HepG2 (cell line): ENCODE measurements at regions not wholly inside any gene's neighbourhood (a gene's known extent, or its start where the extent isn't known, plus 50 kb on each side); places are given as distances from the start of the nearest gene placed in this dataset.

Source experiments
- AKAP8 ChIP-seq: sonication (generic); formaldehyde crosslinking; IDR thresholded peaks from 2 replicates; pipeline ENCODE4 v1.5.1; 2020; ENCODE audit warnings: mild to moderate bottlenecking, missing genetic modification reagents
- CBX2 ChIP-seq, 2 experiments: fragments of 200-600 bp in 1 of 2; sonication (generic); formaldehyde crosslinking in 1 of 2; IDR thresholded peaks; 2 replicates each; pipeline versions ENCODE4 v1.7.0 to v1.8.1; 2018 to 2022; ENCODE audit warnings: low read depth in 2 of 2, low read length in 1 of 2, mild to moderate bottlenecking in 1 of 2, missing genetic modification reagents in 1 of 2
- HDAC2 ChIP-seq: sonication (generic); formaldehyde crosslinking; IDR thresholded peaks from 2 replicates; pipeline ENCODE4 v1.4.0; 2020; ENCODE audit warnings: missing genetic modification reagents
- MBD4 ChIP-seq: IDR thresholded peaks from 2 replicates; pipeline ENCODE4 v1.6.1; 2012; ENCODE audit warnings: low read length, inconsistent platforms, borderline replicate concordance
- NFYC ChIP-seq: IDR thresholded peaks from 2 replicates; pipeline ENCODE4 v1.6.1; 2016; ENCODE audit warnings: missing genetic modification reagents, missing compliant biosample characterization
- NR2F6 ChIP-seq, 2 experiments: IDR thresholded peaks; 2 replicates each; pipeline ENCODE4 v1.6.1; 2016; ENCODE audit warnings: antibody characterized with exemption in 1 of 2, mild to moderate bottlenecking in 1 of 2
- RCOR2 ChIP-seq: IDR thresholded peaks from 2 replicates; pipeline ENCODE4 v1.6.1; 2016; ENCODE audit warnings: missing biosample characterization, missing genetic modification reagents
- RFX1 ChIP-seq: fragments of 450-650 bp; IDR thresholded peaks from 2 replicates; pipeline ENCODE4 v1.6.1; 2017
- TARDBP ChIP-seq: sonication (generic); formaldehyde crosslinking; IDR thresholded peaks from 2 replicates; pipeline ENCODE4 v1.8.0; 2022; ENCODE audit warnings: mild to moderate bottlenecking, missing genetic modification reagents
- TBX2 ChIP-seq: sonication (generic); formaldehyde crosslinking; IDR thresholded peaks from 2 replicates; pipeline ENCODE4 v1.5.0; 2020; ENCODE audit warnings: missing genetic modification reagents, mild to moderate bottlenecking, borderline replicate concordance
- ZBTB7B ChIP-seq: sonication (generic); formaldehyde crosslinking; IDR thresholded peaks from 2 replicates; pipeline ENCODE4 v1.4.0; 2020; ENCODE audit warnings: missing genetic modification reagents
- ZNF17 ChIP-seq: sonication (generic); formaldehyde crosslinking; IDR thresholded peaks from 2 replicates; pipeline ENCODE4 v1.5.0; 2020; ENCODE audit warnings: mild to moderate bottlenecking, missing genetic modification reagents
- ZNF530 ChIP-seq: sonication (generic); formaldehyde crosslinking; IDR thresholded peaks from 2 replicates; pipeline ENCODE4 v1.5.0; 2020; ENCODE audit warnings: low read depth, mild to moderate bottlenecking, missing genetic modification reagents
- ZNF703 ChIP-seq: sonication (generic); formaldehyde crosslinking; IDR thresholded peaks from 2 replicates; pipeline ENCODE4 v1.5.1; 2020; ENCODE audit warnings: missing genetic modification reagents, mild to moderate bottlenecking, moderate library complexity, borderline replicate concordance
- ZNF768 ChIP-seq: sonication (generic); formaldehyde crosslinking; IDR thresholded peaks from 2 replicates; pipeline ENCODE4 v1.4.0; 2020; ENCODE audit warnings: missing genetic modification reagents
- ZNF816 ChIP-seq: sonication (generic); formaldehyde crosslinking; IDR thresholded peaks from 2 replicates; pipeline ENCODE4 v1.8.0; 2022; ENCODE audit warnings: missing genetic modification reagents, mild to moderate bottlenecking, borderline replicate concordance
- ZNF839 ChIP-seq: sonication (generic); formaldehyde crosslinking; IDR thresholded peaks from 2 replicates; pipeline ENCODE4 v1.4.0; 2020; ENCODE audit warnings: missing genetic modification reagents, mild to moderate bottlenecking, borderline replicate concordance
- ZUFSP ChIP-seq: sonication (generic); formaldehyde crosslinking; IDR thresholded peaks from 2 replicates; pipeline ENCODE4 v1.9.0; 2021; ENCODE audit warnings: missing genetic modification reagents, mild to moderate bottlenecking, borderline replicate concordance
- TF ChIP-seq, protein P1 (sequence below), 2 experiments: sonication (generic) in 1 of 2; formaldehyde crosslinking in 1 of 2; IDR thresholded peaks; 2 replicates each; pipeline versions ENCODE4 v1.4.0 to v1.6.1; 2018 to 2020; ENCODE audit warnings: missing genetic modification reagents in 2 of 2, borderline replicate concordance in 1 of 2, low read depth in 1 of 2, mild to moderate bottlenecking in 1 of 2, missing biosample characterization in 1 of 2
- TF ChIP-seq, protein P2 (sequence below): sonication (generic); formaldehyde crosslinking; IDR thresholded peaks from 2 replicates; pipeline ENCODE4 v1.8.0; 2022; ENCODE audit warnings: mild to moderate bottlenecking, missing genetic modification reagents

DNA sequence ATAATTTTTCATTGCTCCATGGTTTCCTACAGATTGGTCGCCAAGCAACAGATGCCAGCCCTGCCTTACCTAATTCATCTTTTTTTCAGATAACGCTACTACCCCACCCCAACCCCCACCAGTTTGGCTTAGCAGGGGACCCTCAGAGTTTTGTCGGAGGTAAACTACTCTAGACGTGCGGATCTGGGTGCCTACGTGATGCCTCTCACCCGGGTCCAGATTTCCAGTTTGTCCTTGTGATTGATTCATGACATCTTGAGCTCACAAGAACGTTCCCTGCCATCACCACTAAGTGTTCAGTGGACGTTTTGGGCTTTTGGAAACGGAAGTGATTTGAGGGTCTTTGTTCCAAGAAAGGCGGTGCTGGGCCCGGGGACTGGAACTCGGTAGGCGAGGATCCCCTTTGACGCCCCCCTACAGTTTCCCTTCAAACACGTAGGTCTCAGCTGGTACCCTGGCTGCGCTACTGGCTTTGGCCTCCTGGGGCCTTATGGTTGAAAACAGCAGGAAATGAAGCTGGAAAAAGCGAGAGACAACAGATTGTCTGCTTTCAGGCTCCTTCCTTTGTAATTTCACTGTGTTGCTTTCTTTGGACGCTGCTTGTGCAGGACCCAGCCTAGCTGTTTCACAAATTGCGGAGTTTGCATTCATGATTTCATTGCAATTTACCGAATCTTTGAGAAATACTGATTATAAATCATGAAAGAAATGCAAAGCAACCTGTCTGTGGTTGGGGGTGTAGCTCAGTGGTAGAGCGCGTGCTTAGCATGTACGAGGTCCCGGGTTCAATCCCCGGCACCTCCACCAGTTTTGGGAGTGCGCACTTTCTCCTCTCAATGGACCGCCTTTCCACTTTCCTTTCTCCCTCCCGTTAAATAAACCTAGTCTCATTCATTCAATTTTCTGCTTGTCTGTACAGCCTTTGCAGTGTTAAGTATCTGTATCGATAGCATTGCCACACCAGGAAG is 81.0 kb downstream of the GPX5 start (continued):
- TF ChIP-seq HDAC2 (CRISPR knock-in tag) (peak; percentile 35; the same call in 1 of the 2 replicates), ZBTB7B (CRISPR knock-in tag) (peak; percentile 82), AKAP8 (CRISPR knock-in tag) (no peak), ZNF816 (CRISPR knock-in tag) (no peak), TBX2 (CRISPR knock-in tag) (peak; percentile 42; the same call in 1 of the 2 replicates), ZNF530 (CRISPR knock-in tag) (no peak), RFX1 (no peak), NFYC (CRISPR knock-in tag) (no peak), ZNF703 (CRISPR knock-in tag) (no peak), ZUFSP (no peak), ZNF17 (CRISPR knock-in tag) (no peak), MBD4 (no peak), ZNF839 (CRISPR knock-in tag) (no peak), NR2F6 (IDR thresholded peaks at IDR 0.05) (peak; percentile 65), NR2F6 (CRISPR knock-in tag; IDR thresholded peaks at IDR 0.05) (no peak; the same call in 1 of the 2 replicates), TARDBP (CRISPR knock-in tag) (peak; percentile 58; the same call in 1 of the 2 replicates), ZNF768 (CRISPR knock-in tag) (no peak), CBX2 (IDR thresholded peaks at IDR 0.05; ENCODE audit: low read depth, low read length) (no peak; the same call in 1 of the 2 replicates), CBX2 (CRISPR knock-in tag; IDR thresholded peaks at IDR 0.05; ENCODE audit: low read depth) (peak; percentile 80; the same call in 1 of the 2 replicates), RCOR2 (CRISPR knock-in tag) (0 out of 2 replicates have a peak, but pooled peaks have one; percentile 42)
- TF ChIP-seq, protein P1, sequence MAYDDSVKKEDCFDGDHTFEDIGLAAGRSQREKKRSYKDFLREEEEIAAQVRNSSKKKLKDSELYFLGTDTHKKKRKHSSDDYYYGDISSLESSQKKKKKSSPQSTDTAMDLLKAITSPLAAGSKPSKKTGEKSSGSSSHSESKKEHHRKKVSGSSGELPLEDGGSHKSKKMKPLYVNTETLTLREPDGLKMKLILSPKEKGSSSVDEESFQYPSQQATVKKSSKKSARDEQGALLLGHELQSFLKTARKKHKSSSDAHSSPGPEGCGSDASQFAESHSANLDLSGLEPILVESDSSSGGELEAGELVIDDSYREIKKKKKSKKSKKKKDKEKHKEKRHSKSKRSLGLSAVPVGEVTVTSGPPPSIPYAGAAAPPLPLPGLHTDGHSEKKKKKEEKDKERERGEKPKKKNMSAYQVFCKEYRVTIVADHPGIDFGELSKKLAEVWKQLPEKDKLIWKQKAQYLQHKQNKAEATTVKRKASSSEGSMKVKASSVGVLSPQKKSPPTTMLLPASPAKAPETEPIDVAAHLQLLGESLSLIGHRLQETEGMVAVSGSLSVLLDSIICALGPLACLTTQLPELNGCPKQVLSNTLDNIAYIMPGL (CRISPR knock-in tag; IDR thresholded peaks at IDR 0.05; ENCODE audit: borderline replicate concordance in 1 of 2, low read depth in 1 of 2): peak; percentile 99
- TF ChIP-seq, protein P2, sequence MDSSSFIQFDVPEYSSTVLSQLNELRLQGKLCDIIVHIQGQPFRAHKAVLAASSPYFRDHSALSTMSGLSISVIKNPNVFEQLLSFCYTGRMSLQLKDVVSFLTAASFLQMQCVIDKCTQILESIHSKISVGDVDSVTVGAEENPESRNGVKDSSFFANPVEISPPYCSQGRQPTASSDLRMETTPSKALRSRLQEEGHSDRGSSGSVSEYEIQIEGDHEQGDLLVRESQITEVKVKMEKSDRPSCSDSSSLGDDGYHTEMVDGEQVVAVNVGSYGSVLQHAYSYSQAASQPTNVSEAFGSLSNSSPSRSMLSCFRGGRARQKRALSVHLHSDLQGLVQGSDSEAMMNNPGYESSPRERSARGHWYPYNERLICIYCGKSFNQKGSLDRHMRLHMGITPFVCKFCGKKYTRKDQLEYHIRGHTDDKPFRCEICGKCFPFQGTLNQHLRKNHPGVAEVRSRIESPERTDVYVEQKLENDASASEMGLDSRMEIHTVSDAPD (CRISPR knock-in tag): no peak
